HUDEP-2 (cell line): ENCODE measurements at regions not wholly inside any gene's neighbourhood (a gene's known extent, or its start where the extent isn't known, plus 50 kb on each side); places are given as distances from the start of the nearest gene placed in this dataset.

Source experiments
- DNase-seq, 76 experiments: peaks; one replicate each; lab custom pipeline; 2025; ENCODE audit not compliant: unreplicated experiment in 76 of 76; lab: John Stamatoyannopoulos, UW

DNA sequence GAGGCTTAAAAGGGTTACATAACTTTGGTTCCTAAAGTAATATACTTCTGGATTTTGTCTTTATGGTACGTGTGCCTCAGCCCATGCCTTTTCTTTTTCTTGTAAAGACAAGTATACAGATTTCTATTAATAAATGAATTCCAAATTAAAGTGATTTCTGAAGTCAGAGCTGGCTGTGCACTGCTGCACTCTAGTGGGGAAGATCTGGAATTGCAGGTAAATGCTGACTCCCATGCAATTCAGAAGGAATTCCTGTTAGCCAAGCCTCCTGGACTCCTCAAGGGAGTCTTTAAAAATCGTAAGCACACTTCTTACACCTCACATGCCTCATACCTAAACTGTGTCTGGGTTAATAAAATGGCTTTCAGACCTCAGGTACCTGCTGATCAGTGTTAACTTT lies 118.4 kb upstream of the SLC7A1 start:
- peak in 7 of 76 experiments; percentile 2 to 14 (median 7) for DNase-seq

DNA sequence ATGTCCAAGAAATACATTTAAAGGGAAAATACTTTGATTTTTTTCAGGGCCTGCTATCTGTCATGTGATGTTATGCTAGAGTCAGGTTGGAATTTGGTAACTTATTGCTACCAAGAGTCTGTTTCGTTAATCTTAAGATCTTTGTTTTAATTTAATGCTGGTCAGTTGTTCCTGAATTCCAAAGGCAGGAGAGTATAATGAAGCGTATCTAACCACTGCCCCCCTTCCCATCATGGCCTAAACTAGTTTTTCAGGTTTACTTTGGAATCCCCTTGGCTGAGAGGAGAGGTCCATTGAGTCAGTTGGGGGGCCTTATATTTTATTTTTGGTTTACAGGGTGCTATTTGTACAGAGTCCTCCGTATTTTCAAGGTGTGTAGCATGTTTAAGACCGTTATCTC lies 116.3 kb upstream of the SLC7A1 start:
- DNase-seq: no peak

- DNase-seq: no peak
These were observed 115.0 kb upstream of the SLC7A1 start for GRCh38 chr13:29710511-29710910.

DNA sequence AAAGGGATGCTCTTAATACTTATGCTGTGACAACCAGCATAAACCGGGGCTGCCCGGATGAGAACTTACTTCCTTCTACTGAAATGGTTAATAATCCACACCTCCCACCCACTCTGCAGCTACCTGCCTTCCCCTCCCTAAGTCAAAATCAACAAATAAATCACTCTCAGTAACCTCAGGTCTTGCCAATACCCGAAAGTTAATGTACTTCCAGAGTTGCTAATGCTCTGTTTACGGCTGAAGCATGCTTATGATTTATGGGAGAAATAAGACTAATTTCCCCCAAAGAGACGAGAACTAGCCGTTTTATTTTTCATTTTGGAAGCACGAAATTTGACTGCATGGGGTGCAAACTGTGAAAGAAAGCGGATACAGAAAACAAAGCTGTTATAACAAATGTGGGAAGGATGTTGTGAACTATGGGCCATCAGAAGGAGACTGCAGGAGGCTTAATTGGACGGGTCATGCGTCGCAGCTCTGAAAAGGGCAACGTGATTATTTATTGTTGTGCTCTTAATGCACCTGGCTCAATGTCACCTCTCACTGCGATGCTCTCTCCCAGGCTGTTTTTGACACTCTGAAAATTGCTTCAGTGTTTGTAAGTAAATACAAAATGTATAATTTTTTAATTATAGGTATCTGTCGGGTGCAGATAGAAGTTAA lies 114.0 kb upstream of the SLC7A1 start:
- DNase-seq: no peak

DNA sequence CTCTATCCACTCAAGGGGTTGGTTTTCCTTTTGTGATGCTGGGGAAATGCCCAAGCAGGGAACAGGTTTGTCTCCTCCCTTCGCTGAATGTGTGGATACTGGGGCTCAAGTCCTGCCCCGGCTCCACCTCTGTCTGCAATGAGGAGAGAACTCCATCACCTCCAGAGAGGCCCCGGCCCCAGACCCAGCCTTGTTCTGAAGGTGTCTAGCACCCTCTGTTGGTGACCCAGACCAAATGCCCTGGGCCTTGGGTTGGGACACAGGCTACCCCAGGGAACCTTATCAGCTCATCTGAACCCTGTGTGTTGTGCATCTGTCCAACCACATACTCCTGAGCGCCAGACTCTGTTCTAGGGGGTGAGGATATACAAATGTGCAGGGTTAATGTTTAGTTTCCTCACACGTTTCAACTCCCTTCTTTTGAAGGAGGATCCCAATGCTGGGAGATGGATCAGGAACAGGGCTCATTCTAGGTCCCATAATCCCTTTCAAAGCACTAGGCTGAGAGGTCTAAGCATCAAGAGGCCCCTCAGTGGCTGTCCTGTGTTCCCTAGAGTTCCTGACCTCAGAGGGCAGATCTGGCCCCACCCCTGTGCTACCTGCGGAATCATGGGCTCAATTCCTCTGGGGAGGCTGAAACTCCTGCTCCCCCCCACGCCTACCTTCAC lies 112.5 kb upstream of the SLC7A1 start:
- DNase-seq: peak in 62 of 76 experiments; percentile 1 to 70 (median 32)

DNA sequence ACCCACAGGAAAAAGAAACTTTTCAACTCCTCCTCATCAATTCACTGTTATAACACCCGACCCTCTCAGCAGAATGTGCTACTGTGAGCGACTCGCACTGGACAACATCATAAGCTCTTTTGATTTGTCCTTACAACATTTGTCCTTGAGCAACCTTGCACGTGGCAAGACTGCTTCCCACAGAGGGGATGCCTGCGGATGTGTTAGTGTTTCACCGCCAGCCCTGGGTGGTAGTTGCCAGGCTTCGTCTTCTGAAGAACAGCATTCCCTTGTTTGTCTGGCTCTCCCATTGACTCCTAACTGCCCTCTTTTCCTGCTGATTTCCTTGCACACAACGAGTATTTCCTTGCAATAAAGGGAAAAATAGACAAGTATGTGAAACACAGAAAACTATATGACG lies 111.4 kb upstream of the SLC7A1 start:
- no peak for DNase-seq

- DNase-seq: no peak
These were observed 109.2 kb upstream of the SLC7A1 start for GRCh38 chr13:29704648-29705047.

- no peak for DNase-seq
These were observed 107.9 kb upstream of the SLC7A1 start for GRCh38 chr13:29703421-29703820.

- no peak for DNase-seq
These were observed 107.4 kb upstream of the SLC7A1 start for GRCh38 chr13:29702912-29703351.

DNA sequence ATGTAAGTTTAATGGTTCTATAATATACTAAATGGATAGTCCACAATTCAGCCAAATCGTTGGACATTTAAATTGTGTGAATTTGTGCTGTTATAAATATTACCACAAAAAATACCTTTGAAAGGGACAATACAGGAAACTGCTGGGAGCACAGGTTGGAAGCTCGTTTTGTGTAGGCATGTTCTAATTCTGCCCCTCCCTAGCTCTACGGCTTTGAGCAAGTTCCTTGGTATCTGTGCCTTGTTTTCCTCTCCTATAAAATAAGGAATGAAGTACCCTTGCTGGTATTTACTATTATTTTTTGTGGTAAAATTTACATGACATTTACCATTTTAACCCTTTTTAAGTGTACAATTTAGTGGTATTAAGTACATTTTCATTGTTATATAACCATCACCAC lies 102.6 kb upstream of the SLC7A1 start:
- no peak for DNase-seq

GRCh38 chr13:29696606-29697005 lies 101.1 kb upstream of the SLC7A1 start:
- no peak for DNase-seq

DNA sequence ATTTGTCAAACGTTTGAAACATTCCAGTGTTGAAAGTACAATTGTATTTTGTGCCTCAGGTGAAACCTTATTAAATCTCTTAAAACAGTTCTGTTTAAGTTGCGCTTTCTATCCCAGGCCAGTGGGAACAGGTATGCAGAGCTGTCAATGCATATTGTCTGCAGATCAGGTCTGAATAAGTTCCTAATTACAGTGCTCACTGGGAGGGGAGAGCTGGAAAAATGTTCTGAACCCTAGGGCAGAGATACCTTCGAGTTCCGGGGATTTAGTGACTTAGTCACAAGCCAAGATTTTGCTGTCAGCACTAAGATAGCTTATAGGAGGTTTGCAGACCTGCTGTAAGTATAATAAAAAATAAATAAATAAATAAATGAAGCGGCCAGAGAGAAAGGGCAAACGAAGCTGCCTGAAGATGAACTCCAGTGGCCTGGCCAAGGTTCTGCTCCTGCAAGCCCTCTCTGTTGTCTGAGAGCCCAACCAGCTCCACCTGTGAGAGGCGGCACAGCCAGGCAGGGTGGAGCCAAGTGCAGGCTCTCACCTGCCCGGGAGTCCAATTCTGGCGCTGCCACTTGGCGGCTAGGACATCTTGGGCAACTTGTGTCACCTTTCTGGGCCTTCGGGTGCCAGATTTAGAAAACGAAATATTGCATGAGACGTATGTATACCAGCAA lies 97.9 kb upstream of the SLC7A1 start:
- DNase-seq: no peak

DNA sequence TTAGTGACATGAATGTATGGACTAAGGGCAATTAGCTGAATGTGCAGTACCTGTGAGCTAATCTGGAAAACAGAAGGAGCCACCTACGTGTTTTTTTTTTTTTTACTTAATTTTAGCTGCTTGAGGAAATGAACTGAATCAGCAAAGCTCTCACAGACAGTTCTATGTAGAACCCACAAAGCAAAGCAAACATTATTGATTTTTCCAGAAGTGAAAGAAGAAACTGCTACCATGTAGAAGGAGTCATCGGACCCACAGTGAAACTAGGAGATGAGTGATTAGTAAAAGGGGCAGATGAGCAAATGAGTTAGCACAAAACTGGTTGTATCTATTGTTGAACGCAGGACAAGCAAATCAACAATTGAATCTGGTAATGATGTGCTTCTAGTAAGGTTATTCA lies 94.1 kb upstream of the SLC7A1 start:
- no peak for DNase-seq

DNA sequence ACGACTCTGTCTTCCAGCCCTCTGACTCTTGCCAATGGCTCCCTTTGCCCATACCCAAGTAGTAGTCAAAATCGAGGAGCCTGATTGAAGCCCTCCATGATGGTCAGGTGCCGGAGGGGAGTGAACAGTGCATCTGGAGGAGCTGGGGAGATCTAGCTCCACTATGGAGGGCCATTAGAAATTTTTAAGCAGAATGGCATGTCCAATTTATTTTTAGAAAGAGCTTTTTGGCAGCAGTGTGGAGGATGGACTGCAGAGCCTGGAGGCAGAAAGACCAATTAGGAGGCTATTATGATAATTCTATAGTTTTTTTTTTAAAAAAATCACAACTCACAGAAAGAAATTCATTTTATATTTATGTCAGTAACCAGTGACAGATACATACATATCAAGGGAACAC lies 92.7 kb upstream of the SLC7A1 start:
- DNase-seq: no peak

GRCh38 chr13:29684441-29684840 lies 89.0 kb upstream of the SLC7A1 start:
- no peak for DNase-seq

GRCh38 chr13:29683041-29683440 lies 87.6 kb upstream of the SLC7A1 start:
- no peak for DNase-seq

DNA sequence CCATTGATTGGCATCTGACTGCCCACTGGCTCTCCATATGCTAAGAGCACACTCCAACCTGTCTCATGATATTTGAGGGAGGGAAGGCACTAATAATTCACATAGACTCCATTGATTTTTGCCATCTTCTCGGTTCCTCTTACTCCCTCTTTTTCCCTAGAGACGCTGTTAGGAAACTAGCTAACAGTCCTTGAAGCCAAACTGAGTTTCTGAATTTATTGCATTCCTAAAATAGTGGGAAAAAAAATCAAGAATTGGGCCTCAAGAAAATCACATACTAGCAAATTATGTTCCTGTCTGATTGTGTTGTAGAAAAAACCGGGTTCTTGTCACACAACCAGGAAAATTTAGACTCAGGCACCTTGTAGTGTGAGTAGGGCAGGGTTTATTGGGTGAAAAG lies 86.4 kb upstream of the SLC7A1 start:
- no peak for DNase-seq

DNA sequence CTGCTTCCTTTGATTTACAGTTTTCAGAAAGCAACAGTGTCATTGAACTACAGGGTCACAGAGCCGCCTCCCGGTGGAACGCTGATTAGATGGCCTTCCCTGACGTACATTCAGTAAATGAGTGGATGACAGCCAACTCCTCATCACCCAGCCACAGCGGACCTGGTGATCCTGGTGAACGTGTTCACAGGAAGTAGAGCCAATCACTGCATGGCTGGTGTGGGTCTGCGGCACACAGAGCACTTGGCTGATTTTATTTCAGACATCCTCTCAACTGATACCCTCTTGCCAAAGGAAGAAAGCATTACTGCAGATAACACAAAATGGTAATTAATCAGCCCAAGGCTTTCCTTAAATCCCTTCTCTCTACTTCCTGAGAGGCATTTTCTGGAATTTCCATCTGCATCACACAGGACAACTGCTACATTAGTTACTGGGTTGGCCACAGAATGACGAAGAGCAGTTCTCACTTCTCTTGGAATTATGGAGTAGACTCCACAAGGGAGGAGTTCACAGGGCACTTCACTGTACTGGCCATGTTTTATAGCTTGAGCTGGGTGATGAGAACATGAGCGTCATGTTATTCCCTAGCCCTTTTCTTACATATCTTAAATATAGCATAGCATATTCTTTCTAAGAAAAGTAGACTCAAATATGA lies 84.0 kb upstream of the SLC7A1 start:
- no peak for DNase-seq

GRCh38 chr13:29677627-29678026 lies 82.1 kb upstream of the SLC7A1 start:
- no peak for DNase-seq

DNA sequence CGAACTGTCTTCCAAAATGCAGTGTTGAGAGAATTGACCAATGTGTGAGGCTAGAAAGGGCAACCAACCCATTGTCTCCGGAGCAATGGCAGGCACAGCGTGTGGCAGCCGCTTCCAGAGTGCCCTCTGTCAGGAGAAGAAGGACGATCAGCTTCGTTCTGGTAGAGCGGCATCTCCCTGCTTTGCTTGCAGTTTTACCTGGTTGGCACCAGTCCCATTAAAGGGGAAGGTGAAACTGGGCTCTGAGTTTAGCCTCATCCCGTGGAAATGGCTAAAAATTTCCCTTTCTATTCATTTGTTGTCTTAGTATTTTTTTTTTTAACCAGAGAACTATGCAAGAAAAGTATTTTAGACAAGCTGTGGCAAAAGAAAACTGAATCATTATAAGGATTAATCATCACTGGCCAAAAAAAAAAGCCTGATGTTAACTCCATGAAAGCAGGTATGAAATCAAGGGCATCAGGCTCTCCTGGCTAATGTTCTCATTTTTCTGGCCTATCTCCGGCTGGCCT lies 81.5 kb upstream of the SLC7A1 start:
- DNase-seq: peak in 1 of 76 experiments; percentile 1

GRCh38 chr13:29676535-29676934 lies 81.0 kb upstream of the SLC7A1 start:
- DNase-seq: no peak
